Loucy (cell line): ENCODE measurements at regions not wholly inside any gene's neighbourhood (a gene's known extent, or its start where the extent isn't known, plus 50 kb on each side); places are given as distances from the start of the nearest gene placed in this dataset.

Experiments used
- H2AFZ ChIP-seq: fragments of 200-600 bp; sonication (generic); 2 replicates; pipeline ENCODE4 v1.6.0; 2016; ENCODE audit warnings: antibody characterized with exemption, mild to moderate bottlenecking, low read length, moderate library complexity
- H3F3A ChIP-seq: fragments of 200-600 bp; 2 replicates; pipeline ENCODE4 v1.6.0; 2016; ENCODE audit warnings: antibody characterized with exemption, low read depth, mild to moderate bottlenecking
- H3K27me3 ChIP-seq: fragments of 200-600 bp; sonication (generic); 2 replicates; pipeline ENCODE4 v1.6.1; 2014; ENCODE audit warnings: low read length, mild to moderate bottlenecking; ENCODE audit not compliant: insufficient read depth, poor library complexity, severe bottlenecking
- H3K36me3 ChIP-seq: fragments of 200-600 bp; sonication (generic); 2 replicates; pipeline ENCODE4 v1.6.1; 2016; ENCODE audit warnings: low read length; ENCODE audit not compliant: insufficient read depth
- H3K4me1 ChIP-seq: fragments of 200-600 bp; sonication (generic); 2 replicates; pipeline ENCODE4 v1.5.1; 2014; ENCODE audit warnings: low read length, mild to moderate bottlenecking; ENCODE audit not compliant: insufficient read depth, poor library complexity, severe bottlenecking
- H3K4me2 ChIP-seq: fragments of 200-600 bp; sonication (generic); 2 replicates; pipeline ENCODE4 v1.6.0; 2014; ENCODE audit warnings: antibody characterized with exemption, low read length, low read depth, mild to moderate bottlenecking; ENCODE audit not compliant: poor library complexity, severe bottlenecking
- H3K4me3 ChIP-seq: fragments of 200-600 bp; sonication (generic); 2 replicates; pipeline ENCODE4 v1.5.1; 2014; ENCODE audit warnings: low read length, mild to moderate bottlenecking, mixed read lengths; ENCODE audit not compliant: poor library complexity, severe bottlenecking
- H3K79me2 ChIP-seq: fragments of 200-600 bp; sonication (generic); 2 replicates; pipeline ENCODE4 v1.6.1; 2014; ENCODE audit warnings: low read length; ENCODE audit not compliant: insufficient read depth
- H3K9ac ChIP-seq: fragments of 200-600 bp; sonication (generic); 2 replicates; pipeline ENCODE4 v1.6.0; 2014; ENCODE audit warnings: mild to moderate bottlenecking, low read depth, low read length, moderate library complexity; ENCODE audit not compliant: poor library complexity, severe bottlenecking
- H3K9me2 ChIP-seq: fragments of 200-600 bp; sonication (generic); replicated peaks from 2 replicates; pipeline ENCODE4 v1.6.1; 2016; ENCODE audit warnings: low read depth, low read length, mixed read lengths
- H3K9me3 ChIP-seq: fragments of 200-600 bp; sonication (generic); 2 replicates; pipeline ENCODE4 v1.6.1; 2014; ENCODE audit warnings: mild to moderate bottlenecking, antibody characterized with exemption, low read length, low read depth; ENCODE audit not compliant: insufficient read depth
- H4K20me1 ChIP-seq: fragments of 200-600 bp; sonication (generic); 2 replicates; pipeline ENCODE4 v1.6.0; 2014; ENCODE audit warnings: antibody characterized with exemption, low read length, mild to moderate bottlenecking; ENCODE audit not compliant: insufficient read depth, poor library complexity, severe bottlenecking
- CTCF ChIP-seq: fragments of 200-600 bp; sonication (generic); conservative IDR thresholded peaks from 2 replicates; pipeline ENCODE4 v1.5.1; 2014; ENCODE audit warnings: mild to moderate bottlenecking, antibody characterized with exemption, low read length
- EZH2phosphoT487 ChIP-seq: fragments of 200-600 bp; IDR thresholded peaks from 2 replicates; pipeline ENCODE4 v1.6.1; 2018; ENCODE audit warnings: antibody characterized with exemption, mild to moderate bottlenecking, moderate library complexity, borderline replicate concordance

GRCh38 chr12:27385766-27386564 lies 53.3 kb downstream of the BMAL2 start:
- TF ChIP-seq CTCF (no peak), EZH2phosphoT487 (no peak)
- H3K9me3 ChIP-seq = no peaks in the 10 kb centered on the region
- H2AFZ ChIP-seq = no peak overlapping the region
- H4K20me1 ChIP-seq = no peaks in the 10 kb centered on the region
- H3F3A ChIP-seq = no peaks in the 10 kb centered on the region
- no peaks in the 10 kb centered on the region for H3K79me2 ChIP-seq
- H3K9me2 ChIP-seq = no peaks in the 10 kb centered on the region
- H3K4me2 ChIP-seq = no peak overlapping the region
- H3K27me3 ChIP-seq = no peaks in the 10 kb centered on the region
- no peak overlapping the region for H3K4me3 ChIP-seq
- no peak overlapping the region for H3K9ac ChIP-seq
- H3K4me1 ChIP-seq = peaks cover 4% of the 10 kb centered on the region
- peaks cover 25% of the 10 kb centered on the region for H3K36me3 ChIP-seq

GRCh38 chr12:27387473-27387872 lies 54.8 kb downstream of the BMAL2 start:
- Histone ChIP-seq H3K27me3 (no peaks in the 10 kb centered on the region), H2AFZ (no peak overlapping the region), H3K36me3 (peaks cover 30% of the 10 kb centered on the region), H3F3A (no peaks in the 10 kb centered on the region), H3K9me2 (no peaks in the 10 kb centered on the region), H4K20me1 (no peaks in the 10 kb centered on the region), H3K9me3 (no peaks in the 10 kb centered on the region), H3K4me1 (no peaks in the 10 kb centered on the region), H3K4me2 (no peak overlapping the region), H3K9ac (no peak overlapping the region), H3K4me3 (no peak overlapping the region), H3K79me2 (no peaks in the 10 kb centered on the region)
- TF ChIP-seq CTCF = no peak
- TF ChIP-seq EZH2phosphoT487 = no peak

- Histone ChIP-seq H3K27me3 (no peaks in the 10 kb centered on the region), H3K4me1 (no peaks in the 10 kb centered on the region), H3K4me2 (no peak overlapping the region), H2AFZ (no peak overlapping the region), H3K4me3 (no peak overlapping the region), H3K36me3 (peaks cover 30% of the 10 kb centered on the region), H3F3A (no peaks in the 10 kb centered on the region), H3K9me2 (no peaks in the 10 kb centered on the region), H4K20me1 (no peaks in the 10 kb centered on the region), H3K9ac (no peak overlapping the region), H3K79me2 (no peaks in the 10 kb centered on the region), H3K9me3 (no peaks in the 10 kb centered on the region)
- TF ChIP-seq CTCF = no peak
- TF ChIP-seq EZH2phosphoT487 = no peak
These were observed 56.0 kb downstream of the BMAL2 start for GRCh38 chr12:27388650-27389049.
